ENCODE measurements at regions not wholly inside any gene's neighbourhood (a gene's known extent, or its start where the extent isn't known, plus 50 kb on each side); places are given as distances from the start of the nearest gene placed in this dataset.

- no peak for TF ChIP-seq MAX (IDR thresholded peaks at IDR 0.05; ENCODE audit: low read depth, low read length)
- TF ChIP-seq CTCF (IDR thresholded peaks at IDR 0.05; ENCODE audit: low read depth, low read length): no peak
- TF ChIP-seq MYC (IDR thresholded peaks at IDR 0.05; ENCODE audit: low read depth, low read length): no peak
- TF ChIP-seq POLR2A (IDR thresholded peaks at IDR 0.05; ENCODE audit: extremely low read depth, insufficient read length): no peak
- DNase-seq (ENCODE audit: low read depth): peak; percentile 18
- no peak overlapping the region for H3K4me3 ChIP-seq (ENCODE audit: low read depth, low read length)
These were observed 55.0 kb upstream of the ZNF644 start for GRCh38 chr1:91076834-91077233.

GRCh38 chr1:91075233-91076135, 53.6 kb upstream of the ZNF644 start:
- no peak for TF ChIP-seq POLR2A (IDR thresholded peaks at IDR 0.05; ENCODE audit: extremely low read depth, insufficient read length)
- no peak for TF ChIP-seq MAX (IDR thresholded peaks at IDR 0.05; ENCODE audit: low read depth, low read length)
- no peak for TF ChIP-seq CTCF (IDR thresholded peaks at IDR 0.05; ENCODE audit: low read depth, low read length)
- no peak for TF ChIP-seq MYC (IDR thresholded peaks at IDR 0.05; ENCODE audit: low read depth, low read length)
- H3K4me3 ChIP-seq (ENCODE audit: low read depth, low read length): no peak overlapping the region
- peak; percentile 6 for DNase-seq (ENCODE audit: low read depth)

- TF ChIP-seq CTCF (IDR thresholded peaks at IDR 0.05; ENCODE audit: low read depth, low read length): no peak
- no peak for TF ChIP-seq MAX (IDR thresholded peaks at IDR 0.05; ENCODE audit: low read depth, low read length)
- TF ChIP-seq MYC (IDR thresholded peaks at IDR 0.05; ENCODE audit: low read depth, low read length): no peak
- TF ChIP-seq POLR2A (IDR thresholded peaks at IDR 0.05; ENCODE audit: extremely low read depth, insufficient read length): no peak
- no peak for DNase-seq (ENCODE audit: low read depth)
These were observed 51.5 kb upstream of the ZNF644 start for GRCh38 chr1:91073299-91073698.

GRCh38 chr1:91071838-91072237, 50.0 kb upstream of the ZNF644 start:
- TF ChIP-seq MYC (IDR thresholded peaks at IDR 0.05; ENCODE audit: low read depth, low read length): no peak
- no peak for TF ChIP-seq POLR2A (IDR thresholded peaks at IDR 0.05; ENCODE audit: extremely low read depth, insufficient read length)
- no peak for TF ChIP-seq MAX (IDR thresholded peaks at IDR 0.05; ENCODE audit: low read depth, low read length)
- no peak for TF ChIP-seq CTCF (IDR thresholded peaks at IDR 0.05; ENCODE audit: low read depth, low read length)
- H3K4me3 ChIP-seq (ENCODE audit: low read depth, low read length): no peak overlapping the region
- no peak for DNase-seq (ENCODE audit: low read depth)

More at GRCh38 chr1:91073299-91073698, 51.5 kb upstream of the ZNF644 start:
- H3K4me3 ChIP-seq (ENCODE audit: low read depth, low read length): no peak overlapping the region
